ENCODE measurements at regions not wholly inside any gene's neighbourhood (a gene's known extent, or its start where the extent isn't known, plus 50 kb on each side); places are given as distances from the start of the nearest gene placed in this dataset.

DNA sequence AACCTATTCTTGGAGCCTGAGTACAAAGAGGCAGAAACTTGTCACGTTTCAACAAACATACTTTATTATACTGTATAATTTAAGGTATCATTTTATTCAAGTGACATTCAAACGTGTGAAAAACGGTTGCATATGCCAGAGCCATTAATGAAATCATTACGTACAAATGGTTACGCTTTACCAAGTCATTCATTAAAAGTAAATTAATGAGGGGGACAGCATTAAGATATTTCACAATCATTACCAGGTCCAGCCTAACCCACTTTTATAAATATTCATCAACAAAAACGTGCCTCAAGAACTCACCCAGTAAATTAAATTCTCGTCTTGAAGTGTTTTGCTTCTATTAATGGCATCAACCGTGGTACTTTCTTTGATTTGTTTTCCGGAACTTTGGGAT, 253.0 kb downstream of the RPS24 start:
- no peak for DNase-seq (ENCODE audit: extremely low spot score)
- ChIA-PET POLR2A (no interaction called here), CTCF (no interaction called here)
- no peak for TF ChIP-seq CTCF (IDR thresholded peaks at IDR 0.05; ENCODE audit: control extremely low read depth, extremely low read depth, low read depth, missing control alignments)

DNA sequence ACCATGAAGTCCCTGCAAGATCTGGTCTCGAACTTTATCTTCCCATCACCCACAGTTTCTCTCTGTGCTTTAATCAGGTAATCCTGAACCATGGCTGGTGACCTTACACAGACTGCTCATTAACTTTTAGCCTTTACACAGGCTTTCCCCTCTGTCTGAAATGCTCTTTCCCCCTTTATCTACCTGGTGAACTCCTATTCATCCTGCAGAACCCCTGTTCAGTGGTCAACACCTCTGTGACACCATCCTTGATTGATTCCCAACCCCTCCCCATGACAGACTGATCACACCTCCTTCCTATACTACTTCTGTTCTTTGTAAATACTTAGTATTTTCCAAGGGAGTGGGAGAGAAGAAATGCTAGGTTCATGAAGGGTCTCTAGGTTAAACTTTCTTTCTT, 254.0 kb downstream of the RPS24 start:
- DNase-seq (ENCODE audit: extremely low spot score), result no peak
- POLR2A ChIA-PET, result no interaction called here
- no peak for TF ChIP-seq CTCF (IDR thresholded peaks at IDR 0.05; ENCODE audit: control extremely low read depth, extremely low read depth, low read depth, missing control alignments)
- CTCF ChIA-PET, result no interaction called here

DNA sequence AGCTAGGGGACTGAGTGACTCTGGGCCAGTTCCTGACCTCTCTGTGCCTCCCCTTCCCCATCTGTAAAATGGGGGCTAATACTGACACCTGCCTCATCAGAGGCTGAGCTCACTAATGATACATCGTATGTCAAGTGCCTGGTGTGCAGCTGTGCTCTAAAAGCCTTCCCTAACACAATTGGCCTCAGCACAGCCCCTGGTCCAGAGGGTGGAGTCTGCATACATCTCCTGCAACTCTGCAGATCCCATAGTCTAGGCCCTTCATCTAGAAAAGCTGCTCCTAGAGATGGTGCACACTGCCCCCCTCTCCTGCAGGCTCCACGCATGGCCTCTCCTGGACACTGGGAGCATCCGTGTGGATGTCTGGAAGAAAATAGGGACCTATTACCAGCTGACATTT, 255.0 kb downstream of the RPS24 start:
- ChIA-PET CTCF (no interaction called here), POLR2A (no interaction called here)
- no peak for DNase-seq (ENCODE audit: extremely low spot score)
- no peak for TF ChIP-seq CTCF (IDR thresholded peaks at IDR 0.05; ENCODE audit: control extremely low read depth, extremely low read depth, low read depth, missing control alignments)

- CTCF ChIA-PET, result interaction anchor here (1.1 kb wide), 1 partner anchor 24 kb away, joined by 3 read pairs; no protein-coding TSS in a partner anchor
- POLR2A ChIA-PET, result no interaction called here
- no peak for TF ChIP-seq CTCF (IDR thresholded peaks at IDR 0.05; ENCODE audit: control extremely low read depth, extremely low read depth, low read depth, missing control alignments)
- DNase-seq (ENCODE audit: extremely low spot score), result no peak
Observed at GRCh38 chr10:78290131-78290750, 256.6 kb downstream of the RPS24 start.

DNA sequence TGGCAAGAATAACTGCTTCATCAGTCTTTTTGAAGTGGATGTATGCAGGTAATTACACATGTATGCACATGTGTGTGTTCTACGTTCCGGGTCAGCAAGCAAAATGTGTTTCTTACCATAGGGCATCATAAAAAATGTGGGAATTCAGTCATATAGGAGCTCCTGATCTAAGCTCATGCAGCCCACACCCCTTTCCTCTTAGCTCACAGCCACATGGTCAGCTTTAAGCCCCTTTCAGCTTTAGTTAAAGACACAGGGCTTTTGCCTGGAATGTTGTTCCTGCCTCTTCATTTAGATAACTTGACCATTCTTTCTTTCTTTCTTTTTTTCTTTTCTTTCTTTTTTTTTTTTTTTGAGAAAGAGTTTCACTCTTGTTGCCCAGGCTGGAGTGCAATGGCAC, 258.1 kb downstream of the RPS24 start:
- no peak for DNase-seq (ENCODE audit: extremely low spot score)
- TF ChIP-seq CTCF (IDR thresholded peaks at IDR 0.05; ENCODE audit: control extremely low read depth, extremely low read depth, low read depth, missing control alignments), result no peak
- ChIA-PET CTCF (interaction anchor here (1.2 kb wide), 1 partner anchor 11 kb away, joined by 4 read pairs; no protein-coding TSS in a partner anchor), POLR2A (no interaction called here)

- ChIA-PET POLR2A (no interaction called here), CTCF (interaction anchor here (1.2 kb wide), 1 partner anchor 10 kb away, joined by 4 read pairs; no protein-coding TSS in a partner anchor)
- DNase-seq (ENCODE audit: extremely low spot score), result no peak
- no peak for TF ChIP-seq CTCF (IDR thresholded peaks at IDR 0.05; ENCODE audit: control extremely low read depth, extremely low read depth, low read depth, missing control alignments)
Observed at GRCh38 chr10:78292250-78292981, 258.8 kb downstream of the RPS24 start.

Data from GM10248 (cell line).